ENCODE measurements at regions not wholly inside any gene's neighbourhood (a gene's known extent, or its start where the extent isn't known, plus 50 kb on each side); places are given as distances from the start of the nearest gene placed in this dataset.

DNA sequence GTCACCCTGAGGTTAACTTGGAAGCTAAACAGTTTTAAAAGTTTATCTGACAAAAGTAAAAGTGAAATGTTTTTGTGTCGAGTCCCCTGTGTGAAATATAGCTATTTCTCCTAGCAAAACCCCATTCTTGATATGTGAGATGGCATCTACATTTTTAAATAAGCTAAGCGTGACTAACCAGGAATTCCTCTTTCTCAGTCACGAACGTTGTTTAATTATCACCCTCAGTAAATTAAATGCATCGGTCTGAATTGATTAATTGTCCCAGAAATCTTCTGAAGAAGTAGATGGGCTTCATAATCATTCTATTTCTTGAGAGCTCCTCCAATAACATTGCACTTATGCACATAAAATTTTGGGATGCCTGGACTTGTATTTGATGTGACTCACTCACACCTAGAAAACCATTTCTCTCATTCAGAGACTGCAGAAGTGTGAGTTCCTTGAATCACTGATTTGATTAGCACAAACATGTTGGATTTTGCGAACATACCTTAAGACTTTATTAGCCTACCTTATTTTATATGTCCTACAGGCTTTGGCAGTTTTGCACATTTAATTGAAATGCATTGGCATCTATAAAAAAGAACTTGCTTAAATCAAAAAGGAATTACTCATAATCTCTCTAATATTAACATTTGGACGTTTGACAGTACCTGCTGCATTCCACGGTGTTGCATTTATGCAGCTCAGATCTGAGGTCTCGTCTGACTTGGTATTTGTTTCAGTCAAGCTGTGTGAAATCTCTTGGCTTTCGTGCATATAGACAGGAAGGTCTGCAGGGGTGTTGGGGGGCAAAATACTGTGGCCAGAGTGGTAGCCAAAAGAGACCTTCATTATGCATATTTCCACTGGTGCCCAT is 475.2 kb downstream of the EPHA4 start:
- H3K4me1 ChIP-seq = no peaks in the 10 kb centered on the region
- TF ChIP-seq, protein P1, sequence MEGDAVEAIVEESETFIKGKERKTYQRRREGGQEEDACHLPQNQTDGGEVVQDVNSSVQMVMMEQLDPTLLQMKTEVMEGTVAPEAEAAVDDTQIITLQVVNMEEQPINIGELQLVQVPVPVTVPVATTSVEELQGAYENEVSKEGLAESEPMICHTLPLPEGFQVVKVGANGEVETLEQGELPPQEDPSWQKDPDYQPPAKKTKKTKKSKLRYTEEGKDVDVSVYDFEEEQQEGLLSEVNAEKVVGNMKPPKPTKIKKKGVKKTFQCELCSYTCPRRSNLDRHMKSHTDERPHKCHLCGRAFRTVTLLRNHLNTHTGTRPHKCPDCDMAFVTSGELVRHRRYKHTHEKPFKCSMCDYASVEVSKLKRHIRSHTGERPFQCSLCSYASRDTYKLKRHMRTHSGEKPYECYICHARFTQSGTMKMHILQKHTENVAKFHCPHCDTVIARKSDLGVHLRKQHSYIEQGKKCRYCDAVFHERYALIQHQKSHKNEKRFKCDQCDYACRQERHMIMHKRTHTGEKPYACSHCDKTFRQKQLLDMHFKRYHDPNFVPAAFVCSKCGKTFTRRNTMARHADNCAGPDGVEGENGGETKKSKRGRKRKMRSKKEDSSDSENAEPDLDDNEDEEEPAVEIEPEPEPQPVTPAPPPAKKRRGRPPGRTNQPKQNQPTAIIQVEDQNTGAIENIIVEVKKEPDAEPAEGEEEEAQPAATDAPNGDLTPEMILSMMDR (IDR thresholded peaks at IDR 0.05) = no peak
- H3K4me3 ChIP-seq = no peak overlapping the region
- DNase-seq (no peak), ATAC-seq (no peak)
- H3K27me3 ChIP-seq = no peaks in the 10 kb centered on the region
- no peaks in the 10 kb centered on the region for H3K36me3 ChIP-seq
- H3K27ac ChIP-seq = no peak overlapping the region
- intact Hi-C loops (cut with DNase I) = no loop called here
- no peaks in the 10 kb centered on the region for H3K9me3 ChIP-seq

DNA sequence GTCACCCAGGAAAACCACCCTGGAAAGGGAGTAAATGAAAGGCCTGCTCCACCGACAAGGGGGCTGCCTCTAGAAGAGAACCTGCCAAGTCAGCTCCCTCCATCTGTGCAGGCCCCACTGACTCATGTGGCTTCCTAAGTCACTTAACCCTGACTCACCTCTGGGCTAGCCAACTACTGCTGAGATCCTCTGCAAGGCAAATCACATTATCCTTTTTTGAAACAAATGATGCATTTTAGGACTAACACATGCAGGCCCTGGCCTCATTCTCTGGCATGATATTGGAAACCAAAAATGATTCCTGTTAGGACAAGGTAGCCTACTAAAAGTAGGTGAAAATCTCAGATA is 474.6 kb downstream of the EPHA4 start:
- Histone ChIP-seq H3K27ac (no peak overlapping the region), H3K27me3 (no peaks in the 10 kb centered on the region), H3K4me1 (no peaks in the 10 kb centered on the region), H3K36me3 (no peaks in the 10 kb centered on the region), H3K4me3 (no peak overlapping the region), H3K9me3 (no peaks in the 10 kb centered on the region)
- DNase-seq (no peak), ATAC-seq (no peak)
- TF ChIP-seq, protein P1 (IDR thresholded peaks at IDR 0.05) = no peak
- intact Hi-C loops (cut with DNase I) = no loop called here

DNA sequence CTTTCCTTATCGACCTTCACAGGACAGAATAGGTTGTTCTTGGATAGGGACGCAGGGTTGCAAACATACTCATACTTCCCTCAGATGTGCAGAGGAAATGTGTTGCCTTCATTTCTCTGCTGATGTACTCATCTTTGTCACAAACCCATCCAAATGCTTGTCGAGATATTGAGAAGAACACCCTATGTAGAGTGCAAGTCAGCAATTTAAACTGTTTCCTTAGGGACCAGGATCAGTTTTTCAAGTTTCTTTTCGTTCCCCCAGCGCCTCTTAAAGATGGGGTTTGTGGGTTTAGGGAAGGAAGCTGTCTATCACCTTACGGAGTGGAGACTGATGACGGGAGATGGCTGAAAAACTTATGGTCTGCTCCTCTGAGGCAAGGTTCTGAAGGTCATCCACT is 474.2 kb downstream of the EPHA4 start:
- H3K4me1 ChIP-seq = no peaks in the 10 kb centered on the region
- intact Hi-C loops (cut with DNase I) = no loop called here
- ATAC-seq (no peak), DNase-seq (no peak)
- no peaks in the 10 kb centered on the region for H3K36me3 ChIP-seq
- no peak overlapping the region for H3K4me3 ChIP-seq
- H3K27ac ChIP-seq = no peak overlapping the region
- H3K27me3 ChIP-seq = no peaks in the 10 kb centered on the region
- TF ChIP-seq, protein P1 (IDR thresholded peaks at IDR 0.05) = no peak
- H3K9me3 ChIP-seq = no peaks in the 10 kb centered on the region

DNA sequence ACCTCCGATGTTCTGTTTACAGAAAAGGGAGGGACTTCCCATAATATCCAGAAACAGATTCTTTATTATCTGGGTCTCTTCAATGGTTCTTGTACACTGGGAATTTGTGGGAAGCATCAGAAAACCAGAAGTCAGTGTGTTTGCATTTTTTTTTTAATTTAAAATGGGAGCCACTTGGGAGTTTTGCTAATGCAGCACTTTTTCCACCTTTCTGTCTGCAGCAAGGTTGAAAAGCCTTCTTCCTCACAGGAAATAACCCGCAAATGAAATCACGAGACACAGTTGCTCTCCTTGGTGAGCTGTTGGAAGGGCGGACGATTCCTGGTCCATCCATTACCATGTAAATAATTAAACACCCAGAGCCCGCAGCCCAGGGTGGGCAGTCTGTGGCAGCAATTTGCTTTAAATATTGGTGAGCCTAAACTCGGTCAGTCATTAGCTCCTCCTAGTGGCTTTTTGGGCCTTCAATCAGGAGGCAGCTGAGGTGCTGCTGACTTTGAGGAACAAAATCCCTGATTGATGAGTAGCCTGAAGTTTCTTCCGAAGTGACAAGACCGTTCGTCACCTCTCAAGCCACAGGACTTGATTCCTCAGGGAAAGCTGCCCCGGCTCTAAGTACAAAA is 471.5 kb downstream of the EPHA4 start:
- no peak for ATAC-seq
- Histone ChIP-seq H3K27ac (no peak overlapping the region), H3K4me3 (no peak overlapping the region), H3K27me3 (no peaks in the 10 kb centered on the region), H3K9me3 (no peaks in the 10 kb centered on the region), H3K36me3 (no peaks in the 10 kb centered on the region), H3K4me1 (peaks cover 13% of the 10 kb centered on the region)
- intact Hi-C loops (cut with DNase I) = no loop called here
- TF ChIP-seq, protein P1 (IDR thresholded peaks at IDR 0.05) = no peak
- DNase-seq = no peak

DNA sequence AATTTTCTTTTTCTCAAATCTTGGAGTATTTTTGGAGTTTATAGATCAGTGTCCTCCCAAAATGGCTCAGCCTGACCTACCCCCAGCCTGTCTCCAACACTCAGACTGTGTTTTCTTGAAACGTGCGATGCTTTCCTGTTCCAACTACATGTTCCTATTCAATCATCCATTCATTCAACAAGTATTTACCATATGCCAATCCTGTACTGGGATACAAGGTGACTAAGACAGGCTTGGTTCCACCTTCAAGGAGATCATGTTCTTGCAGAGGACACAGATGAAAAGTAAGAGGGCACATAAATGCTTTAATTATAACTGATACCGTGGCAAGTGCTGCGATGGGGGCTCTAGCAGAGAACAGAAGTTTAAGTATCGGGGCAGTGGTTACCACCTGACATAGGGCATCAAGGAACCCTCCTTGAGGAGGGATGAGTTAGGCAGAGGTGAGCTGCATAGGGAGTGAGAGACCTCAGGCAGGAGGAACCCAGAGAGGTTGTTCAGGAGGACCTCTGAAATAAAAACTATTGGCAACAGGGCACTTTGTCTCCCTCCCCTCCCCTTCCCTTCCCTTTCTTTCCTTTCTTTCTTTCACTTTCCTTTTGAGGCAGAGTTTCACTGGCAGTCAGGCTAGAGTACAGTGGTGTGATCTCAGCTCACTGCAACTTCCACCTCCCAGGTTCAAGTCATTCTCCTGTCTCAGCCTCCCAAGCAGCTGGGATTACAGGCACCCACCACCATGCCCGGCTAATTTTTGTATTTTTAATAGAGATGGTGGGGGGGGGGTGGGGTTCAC is 469.0 kb downstream of the EPHA4 start:
- Histone ChIP-seq H3K4me1 (peaks cover 13% of the 10 kb centered on the region), H3K27ac (no peak overlapping the region), H3K36me3 (no peaks in the 10 kb centered on the region), H3K27me3 (no peaks in the 10 kb centered on the region), H3K9me3 (no peaks in the 10 kb centered on the region), H3K4me3 (no peak overlapping the region)
- DNase-seq = no peak
- intact Hi-C loops (cut with DNase I) = no loop called here
- TF ChIP-seq, protein P1 (IDR thresholded peaks at IDR 0.05) = no peak
- no peak for ATAC-seq

All from upper lobe of right lung (tissue), 1 donor.